HG03571 (cell line): ENCODE measurements at regions not wholly inside any gene's neighbourhood (a gene's known extent, or its start where the extent isn't known, plus 50 kb on each side); places are given as distances from the start of the nearest gene placed in this dataset.

Experiments
- ATAC-seq: cut with Tn5 transposase; IDR thresholded peaks from one replicate; pipeline ENCODE4 v1.9.1; 2021; ENCODE audit not compliant: unreplicated experiment

GRCh38 chr11:76721755-76722677 lies 51.5 kb upstream of the LRRC32 start:
- peak; percentile 47 for ATAC-seq

DNA sequence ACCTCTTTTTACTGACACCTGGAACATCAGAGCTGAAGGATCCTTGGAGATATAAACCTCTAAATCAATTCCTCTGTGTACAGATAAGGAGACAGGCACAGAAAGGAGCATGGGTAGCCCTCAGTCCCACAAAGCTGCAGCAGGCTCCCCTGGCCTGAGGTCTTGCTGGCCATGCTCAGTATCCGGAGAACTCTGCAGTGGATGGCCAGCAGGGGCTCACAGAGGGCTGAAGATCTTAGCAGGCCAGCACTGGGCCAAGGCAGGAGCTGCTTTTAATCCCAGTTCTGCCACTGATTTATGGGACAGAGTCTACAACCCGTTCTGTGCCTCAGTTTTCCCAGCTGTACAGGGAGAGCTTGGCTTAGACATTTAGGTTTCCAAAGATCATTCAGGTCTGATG lies 52.6 kb upstream of the LRRC32 start:
- no peak for ATAC-seq

DNA sequence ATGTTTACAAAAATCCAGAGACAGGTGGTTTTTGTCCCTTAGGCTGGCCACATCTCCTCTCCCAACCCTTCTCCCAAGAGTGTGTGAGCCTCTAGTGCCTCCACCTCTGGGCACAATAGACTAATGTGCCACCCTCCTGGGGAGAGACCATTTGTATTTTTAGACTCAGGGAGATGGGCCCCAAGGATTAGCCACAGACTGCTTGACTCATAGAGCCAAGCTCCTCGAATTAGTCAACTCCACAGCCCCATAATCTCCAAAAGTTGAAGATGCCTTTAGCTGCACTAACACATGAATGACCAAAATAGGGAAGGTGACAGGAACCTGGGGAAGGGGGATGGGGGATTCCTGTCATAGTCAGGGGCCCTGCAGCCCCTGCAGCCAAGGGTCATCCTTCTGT lies 53.0 kb upstream of the LRRC32 start:
- ATAC-seq: no peak

DNA sequence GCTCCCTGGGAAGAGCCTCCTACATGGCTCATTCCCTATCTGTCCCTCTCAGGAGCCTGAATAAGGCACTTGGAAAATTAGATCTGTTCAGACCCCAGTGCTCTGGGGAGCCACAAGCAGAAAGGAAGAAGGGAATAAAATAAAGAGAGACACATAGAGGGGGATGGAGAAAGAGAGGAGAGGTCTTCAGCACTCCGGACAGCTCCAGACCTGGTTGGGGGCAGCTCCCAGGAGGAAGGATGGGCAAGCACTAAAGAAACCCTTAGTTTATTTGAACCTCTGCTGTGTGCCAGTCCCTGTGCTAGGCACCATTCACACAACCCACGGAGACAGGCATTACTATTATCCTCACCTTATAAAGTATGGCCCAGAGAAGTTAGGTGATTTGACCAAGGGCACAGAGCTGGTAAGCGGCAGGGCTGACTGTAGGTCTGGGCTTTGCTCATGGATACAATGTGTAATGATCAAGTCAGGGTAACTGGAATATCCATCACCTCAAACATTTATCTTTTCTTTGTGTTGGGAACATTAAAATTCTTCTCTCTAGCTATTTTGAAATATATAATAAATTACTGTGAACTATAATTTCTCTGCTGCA lies 53.7 kb upstream of the LRRC32 start:
- no peak for ATAC-seq

DNA sequence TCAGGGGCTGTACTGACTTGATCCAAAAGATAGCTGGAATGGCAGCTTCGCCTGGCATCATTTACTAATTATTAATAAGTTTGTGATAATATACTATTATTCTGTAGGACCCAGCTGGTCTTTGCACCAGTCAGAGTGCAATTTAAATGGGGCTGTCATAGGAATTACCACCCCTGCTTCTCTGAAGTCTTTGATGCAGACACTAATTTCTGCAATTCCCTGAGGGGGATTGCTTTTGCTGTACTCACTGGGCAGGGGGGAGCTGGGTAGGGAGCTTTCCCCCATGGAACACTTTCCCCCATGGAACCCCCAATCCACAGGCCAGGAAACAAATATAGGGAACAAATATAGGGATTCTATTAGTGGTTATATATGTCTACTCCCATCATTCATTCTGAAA lies 54.9 kb upstream of the TSKU start:
- no peak for ATAC-seq

GRCh38 chr11:76728778-76729177 lies 54.4 kb upstream of the TSKU start:
- no peak for ATAC-seq

- no peak for ATAC-seq
Observed at GRCh38 chr11:76729214-76729613, 53.9 kb upstream of the TSKU start.

GRCh38 chr11:76730887-76731565 lies 52.1 kb upstream of the TSKU start:
- ATAC-seq: no peak

DNA sequence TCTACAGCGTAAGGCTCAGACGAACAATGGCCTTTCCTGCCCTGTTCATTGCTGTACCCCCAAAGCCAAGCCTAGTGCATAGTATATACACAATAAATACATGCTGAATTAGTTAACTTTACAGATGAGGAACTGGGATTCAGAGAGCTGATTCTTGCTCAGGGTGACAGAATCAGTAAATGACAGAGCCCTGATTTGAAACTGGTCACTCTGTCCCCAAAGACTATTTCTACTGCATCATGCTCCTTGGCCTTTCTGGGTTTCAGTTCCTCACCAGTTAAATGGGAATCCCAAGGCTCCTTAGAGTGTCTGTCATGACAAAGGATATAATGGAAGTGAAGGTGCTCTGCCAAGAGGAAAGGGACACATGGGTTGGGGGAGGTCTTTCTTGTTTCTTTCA lies 50.5 kb upstream of the TSKU start:
- no peak for ATAC-seq
